HepG2 (cell line): ENCODE measurements at regions not wholly inside any gene's neighbourhood (a gene's known extent, or its start where the extent isn't known, plus 50 kb on each side); places are given as distances from the start of the nearest gene placed in this dataset.
A peak's percentile ranks its signal among the peaks of the same experiment; 100 is the strongest.

ENCODE experiments used
- CBX2 ChIP-seq, 2 experiments: fragments of 200-600 bp in 1 of 2; sonication (generic); formaldehyde crosslinking in 1 of 2; IDR thresholded peaks; 2 replicates each; pipeline versions ENCODE4 v1.7.0 to v1.8.1; 2018 to 2022; ENCODE audit warnings: low read depth in 2 of 2, low read length in 1 of 2, mild to moderate bottlenecking in 1 of 2, missing genetic modification reagents in 1 of 2
- EP300 ChIP-seq, 3 experiments: sonication (generic) in 1 of 3; formaldehyde crosslinking in 1 of 3; IDR thresholded peaks; 2 replicates each; pipeline versions ENCODE4 v1.5.1 to v1.6.1; 2011 to 2020; ENCODE audit warnings: low read depth in 2 of 3, low read length in 2 of 3, borderline replicate concordance in 1 of 3, improper control_type of control experiment in 1 of 3, mild to moderate bottlenecking in 1 of 3, missing genetic modification reagents in 1 of 3, moderate library complexity in 1 of 3
- FOXO1 ChIP-seq: sonication (generic); formaldehyde crosslinking; IDR thresholded peaks from 2 replicates; pipeline ENCODE4 v1.4.0; 2020; ENCODE audit warnings: missing genetic modification reagents
- PITX1 ChIP-seq: sonication (generic); formaldehyde crosslinking; IDR thresholded peaks from 2 replicates; pipeline ENCODE4 v1.5.1; 2020; ENCODE audit warnings: mild to moderate bottlenecking, missing genetic modification reagents
- REL ChIP-seq: sonication (generic); formaldehyde crosslinking; conservative IDR thresholded peaks from 2 replicates; pipeline ENCODE4 v1.8.0; 2022; ENCODE audit warnings: mild to moderate bottlenecking, missing genetic modification reagents, moderate library complexity
- SOX6 ChIP-seq, 2 experiments: fragments of 450-650 bp in 1 of 2; sonication (generic) in 1 of 2; formaldehyde crosslinking in 1 of 2; IDR thresholded peaks; 2 replicates each; pipeline versions ENCODE4 v1.4.0 to v1.6.1; 2017 to 2020; ENCODE audit warnings: antibody characterized with exemption in 1 of 2, mild to moderate bottlenecking in 1 of 2, missing genetic modification reagents in 1 of 2
- SRF ChIP-seq: IDR thresholded peaks from 2 replicates; pipeline ENCODE4 v1.6.1; 2011; ENCODE audit warnings: mild to moderate bottlenecking, low read depth, low read length, moderate library complexity
- ZNF274 ChIP-seq: sonication (generic); formaldehyde crosslinking; IDR thresholded peaks from 2 replicates; pipeline ENCODE4 v1.5.1; 2020; ENCODE audit warnings: mild to moderate bottlenecking, missing genetic modification reagents
- ZNF329 ChIP-seq: sonication (generic); formaldehyde crosslinking; IDR thresholded peaks from 2 replicates; pipeline ENCODE4 v1.9.0; 2021; ENCODE audit warnings: low read depth, mild to moderate bottlenecking, missing genetic modification reagents
- ZNF501 ChIP-seq: sonication (generic); formaldehyde crosslinking; IDR thresholded peaks from 2 replicates; pipeline ENCODE4 v1.5.1; 2020; ENCODE audit warnings: mild to moderate bottlenecking, moderate library complexity, missing genetic modification reagents
- TF ChIP-seq, protein P1 (sequence below): IDR thresholded peaks from 2 replicates; pipeline ENCODE4 v1.6.1; 2012; ENCODE audit warnings: low read depth, low read length, improper control_type of control experiment
- TF ChIP-seq, protein P2 (sequence below): sonication (generic); formaldehyde crosslinking; conservative IDR thresholded peaks from 2 replicates; pipeline ENCODE4 v1.4.0; 2020; ENCODE audit warnings: mild to moderate bottlenecking, missing genetic modification reagents, moderate library complexity
- TF ChIP-seq, protein P3 (sequence below): sonication (generic); formaldehyde crosslinking; IDR thresholded peaks from 2 replicates; pipeline ENCODE4 v1.5.1; 2020; ENCODE audit warnings: mild to moderate bottlenecking, missing genetic modification reagents, borderline replicate concordance

DNA sequence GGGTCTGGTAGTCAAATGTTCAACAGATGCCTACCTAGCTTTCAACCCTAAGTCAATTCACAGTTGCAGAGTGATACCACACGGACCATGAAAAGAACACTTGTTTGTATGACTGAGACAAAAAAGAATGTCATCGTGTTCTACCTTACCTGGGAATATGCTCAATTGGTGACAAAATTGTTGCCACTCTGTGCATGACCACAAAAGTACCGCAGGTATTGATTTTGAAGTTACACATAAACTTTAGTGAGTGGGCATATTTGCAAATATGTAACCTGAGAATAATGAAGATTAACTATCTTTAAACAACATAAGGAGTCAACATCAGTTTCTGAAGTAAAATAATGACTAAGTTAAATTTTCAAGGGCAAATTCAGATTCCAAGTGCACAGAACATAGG lies 53.4 kb upstream of the SNRPN start (continued):
- TF ChIP-seq PITX1 (0 out of 2 replicates have a peak, but pooled peaks have one; percentile 20), EP300 (IDR thresholded peaks at IDR 0.05; ENCODE audit: low read depth in 2 of 2, low read length in 2 of 2) (peak in 1 of 2 experiments; percentile 57; a peak in 1 of 4 replicates), EP300 (CRISPR knock-in tag; IDR thresholded peaks at IDR 0.05; ENCODE audit: borderline replicate concordance) (no peak), CBX2 (IDR thresholded peaks at IDR 0.05; ENCODE audit: low read depth, low read length) (no peak), CBX2 (CRISPR knock-in tag; IDR thresholded peaks at IDR 0.05; ENCODE audit: low read depth) (no peak), SRF (no peak), SOX6 (IDR thresholded peaks at IDR 0.05) (no peak), SOX6 (CRISPR knock-in tag; IDR thresholded peaks at IDR 0.05) (peak; percentile 88), ZNF329 (no peak), ZNF274 (CRISPR knock-in tag) (no peak), REL (CRISPR knock-in tag) (no peak), FOXO1 (peak; percentile 36; the same call in 1 of the 2 replicates), ZNF501 (CRISPR knock-in tag) (no peak)
- TF ChIP-seq, protein P1, sequence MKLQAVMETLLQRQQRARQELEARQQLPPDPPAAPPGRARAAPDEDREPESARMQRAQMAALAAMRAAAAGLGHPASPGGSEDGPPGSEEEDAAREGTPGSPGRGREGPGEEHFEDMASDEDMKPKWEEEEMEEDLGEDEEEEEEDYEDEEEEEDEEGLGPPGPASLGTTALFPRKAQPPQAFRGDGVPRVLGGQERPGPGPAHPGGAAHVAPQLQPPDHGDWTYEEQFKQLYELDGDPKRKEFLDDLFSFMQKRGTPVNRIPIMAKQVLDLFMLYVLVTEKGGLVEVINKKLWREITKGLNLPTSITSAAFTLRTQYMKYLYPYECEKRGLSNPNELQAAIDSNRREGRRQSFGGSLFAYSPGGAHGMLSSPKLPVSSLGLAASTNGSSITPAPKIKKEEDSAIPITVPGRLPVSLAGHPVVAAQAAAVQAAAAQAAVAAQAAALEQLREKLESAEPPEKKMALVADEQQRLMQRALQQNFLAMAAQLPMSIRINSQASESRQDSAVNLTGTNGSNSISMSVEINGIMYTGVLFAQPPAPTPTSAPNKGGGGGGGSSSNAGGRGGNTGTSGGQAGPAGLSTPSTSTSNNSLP = 0 out of 2 replicates have a peak, but pooled peaks have one; percentile 49
- TF ChIP-seq, protein P2, sequence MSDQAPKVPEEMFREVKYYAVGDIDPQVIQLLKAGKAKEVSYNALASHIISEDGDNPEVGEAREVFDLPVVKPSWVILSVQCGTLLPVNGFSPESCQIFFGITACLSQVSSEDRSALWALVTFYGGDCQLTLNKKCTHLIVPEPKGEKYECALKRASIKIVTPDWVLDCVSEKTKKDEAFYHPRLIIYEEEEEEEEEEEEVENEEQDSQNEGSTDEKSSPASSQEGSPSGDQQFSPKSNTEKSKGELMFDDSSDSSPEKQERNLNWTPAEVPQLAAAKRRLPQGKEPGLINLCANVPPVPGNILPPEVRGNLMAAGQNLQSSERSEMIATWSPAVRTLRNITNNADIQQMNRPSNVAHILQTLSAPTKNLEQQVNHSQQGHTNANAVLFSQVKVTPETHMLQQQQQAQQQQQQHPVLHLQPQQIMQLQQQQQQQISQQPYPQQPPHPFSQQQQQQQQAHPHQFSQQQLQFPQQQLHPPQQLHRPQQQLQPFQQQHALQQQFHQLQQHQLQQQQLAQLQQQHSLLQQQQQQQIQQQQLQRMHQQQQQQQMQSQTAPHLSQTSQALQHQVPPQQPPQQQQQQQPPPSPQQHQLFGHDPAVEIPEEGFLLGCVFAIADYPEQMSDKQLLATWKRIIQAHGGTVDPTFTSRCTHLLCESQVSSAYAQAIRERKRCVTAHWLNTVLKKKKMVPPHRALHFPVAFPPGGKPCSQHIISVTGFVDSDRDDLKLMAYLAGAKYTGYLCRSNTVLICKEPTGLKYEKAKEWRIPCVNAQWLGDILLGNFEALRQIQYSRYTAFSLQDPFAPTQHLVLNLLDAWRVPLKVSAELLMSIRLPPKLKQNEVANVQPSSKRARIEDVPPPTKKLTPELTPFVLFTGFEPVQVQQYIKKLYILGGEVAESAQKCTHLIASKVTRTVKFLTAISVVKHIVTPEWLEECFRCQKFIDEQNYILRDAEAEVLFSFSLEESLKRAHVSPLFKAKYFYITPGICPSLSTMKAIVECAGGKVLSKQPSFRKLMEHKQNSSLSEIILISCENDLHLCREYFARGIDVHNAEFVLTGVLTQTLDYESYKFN = peak; percentile 82
- TF ChIP-seq, protein P3, sequence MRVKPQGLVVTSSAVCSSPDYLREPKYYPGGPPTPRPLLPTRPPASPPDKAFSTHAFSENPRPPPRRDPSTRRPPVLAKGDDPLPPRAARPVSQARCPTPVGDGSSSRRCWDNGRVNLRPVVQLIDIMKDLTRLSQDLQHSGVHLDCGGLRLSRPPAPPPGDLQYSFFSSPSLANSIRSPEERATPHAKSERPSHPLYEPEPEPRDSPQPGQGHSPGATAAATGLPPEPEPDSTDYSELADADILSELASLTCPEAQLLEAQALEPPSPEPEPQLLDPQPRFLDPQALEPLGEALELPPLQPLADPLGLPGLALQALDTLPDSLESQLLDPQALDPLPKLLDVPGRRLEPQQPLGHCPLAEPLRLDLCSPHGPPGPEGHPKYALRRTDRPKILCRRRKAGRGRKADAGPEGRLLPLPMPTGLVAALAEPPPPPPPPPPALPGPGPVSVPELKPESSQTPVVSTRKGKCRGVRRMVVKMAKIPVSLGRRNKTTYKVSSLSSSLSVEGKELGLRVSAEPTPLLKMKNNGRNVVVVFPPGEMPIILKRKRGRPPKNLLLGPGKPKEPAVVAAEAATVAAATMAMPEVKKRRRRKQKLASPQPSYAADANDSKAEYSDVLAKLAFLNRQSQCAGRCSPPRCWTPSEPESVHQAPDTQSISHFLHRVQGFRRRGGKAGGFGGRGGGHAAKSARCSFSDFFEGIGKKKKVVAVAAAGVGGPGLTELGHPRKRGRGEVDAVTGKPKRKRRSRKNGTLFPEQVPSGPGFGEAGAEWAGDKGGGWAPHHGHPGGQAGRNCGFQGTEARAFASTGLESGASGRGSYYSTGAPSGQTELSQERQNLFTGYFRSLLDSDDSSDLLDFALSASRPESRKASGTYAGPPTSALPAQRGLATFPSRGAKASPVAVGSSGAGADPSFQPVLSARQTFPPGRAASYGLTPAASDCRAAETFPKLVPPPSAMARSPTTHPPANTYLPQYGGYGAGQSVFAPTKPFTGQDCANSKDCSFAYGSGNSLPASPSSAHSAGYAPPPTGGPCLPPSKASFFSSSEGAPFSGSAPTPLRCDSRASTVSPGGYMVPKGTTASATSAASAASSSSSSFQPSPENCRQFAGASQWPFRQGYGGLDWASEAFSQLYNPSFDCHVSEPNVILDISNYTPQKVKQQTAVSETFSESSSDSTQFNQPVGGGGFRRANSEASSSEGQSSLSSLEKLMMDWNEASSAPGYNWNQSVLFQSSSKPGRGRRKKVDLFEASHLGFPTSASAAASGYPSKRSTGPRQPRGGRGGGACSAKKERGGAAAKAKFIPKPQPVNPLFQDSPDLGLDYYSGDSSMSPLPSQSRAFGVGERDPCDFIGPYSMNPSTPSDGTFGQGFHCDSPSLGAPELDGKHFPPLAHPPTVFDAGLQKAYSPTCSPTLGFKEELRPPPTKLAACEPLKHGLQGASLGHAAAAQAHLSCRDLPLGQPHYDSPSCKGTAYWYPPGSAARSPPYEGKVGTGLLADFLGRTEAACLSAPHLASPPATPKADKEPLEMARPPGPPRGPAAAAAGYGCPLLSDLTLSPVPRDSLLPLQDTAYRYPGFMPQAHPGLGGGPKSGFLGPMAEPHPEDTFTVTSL (CRISPR knock-in tag) = peak; percentile 53; the same call in 1 of the 2 replicates
